ENCODE measurements at regions not wholly inside any gene's neighbourhood (a gene's known extent, or its start where the extent isn't known, plus 50 kb on each side); places are given as distances from the start of the nearest gene placed in this dataset.

- TF ChIP-seq, protein P1, sequence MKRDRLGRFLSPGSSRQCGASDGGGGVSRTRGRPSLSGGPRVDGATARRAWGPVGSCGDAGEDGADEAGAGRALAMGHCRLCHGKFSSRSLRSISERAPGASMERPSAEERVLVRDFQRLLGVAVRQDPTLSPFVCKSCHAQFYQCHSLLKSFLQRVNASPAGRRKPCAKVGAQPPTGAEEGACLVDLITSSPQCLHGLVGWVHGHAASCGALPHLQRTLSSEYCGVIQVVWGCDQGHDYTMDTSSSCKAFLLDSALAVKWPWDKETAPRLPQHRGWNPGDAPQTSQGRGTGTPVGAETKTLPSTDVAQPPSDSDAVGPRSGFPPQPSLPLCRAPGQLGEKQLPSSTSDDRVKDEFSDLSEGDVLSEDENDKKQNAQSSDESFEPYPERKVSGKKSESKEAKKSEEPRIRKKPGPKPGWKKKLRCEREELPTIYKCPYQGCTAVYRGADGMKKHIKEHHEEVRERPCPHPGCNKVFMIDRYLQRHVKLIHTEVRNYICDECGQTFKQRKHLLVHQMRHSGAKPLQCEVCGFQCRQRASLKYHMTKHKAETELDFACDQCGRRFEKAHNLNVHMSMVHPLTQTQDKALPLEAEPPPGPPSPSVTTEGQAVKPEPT (CRISPR knock-in tag; IDR thresholded peaks at IDR 0.05; ENCODE audit: low read depth) = no peak
- no peak for TF ChIP-seq SMAD9 (CRISPR knock-in tag; IDR thresholded peaks at IDR 0.05)
- TF ChIP-seq RFX1 (IDR thresholded peaks at IDR 0.05) = no peak
- TF ChIP-seq, protein P2, sequence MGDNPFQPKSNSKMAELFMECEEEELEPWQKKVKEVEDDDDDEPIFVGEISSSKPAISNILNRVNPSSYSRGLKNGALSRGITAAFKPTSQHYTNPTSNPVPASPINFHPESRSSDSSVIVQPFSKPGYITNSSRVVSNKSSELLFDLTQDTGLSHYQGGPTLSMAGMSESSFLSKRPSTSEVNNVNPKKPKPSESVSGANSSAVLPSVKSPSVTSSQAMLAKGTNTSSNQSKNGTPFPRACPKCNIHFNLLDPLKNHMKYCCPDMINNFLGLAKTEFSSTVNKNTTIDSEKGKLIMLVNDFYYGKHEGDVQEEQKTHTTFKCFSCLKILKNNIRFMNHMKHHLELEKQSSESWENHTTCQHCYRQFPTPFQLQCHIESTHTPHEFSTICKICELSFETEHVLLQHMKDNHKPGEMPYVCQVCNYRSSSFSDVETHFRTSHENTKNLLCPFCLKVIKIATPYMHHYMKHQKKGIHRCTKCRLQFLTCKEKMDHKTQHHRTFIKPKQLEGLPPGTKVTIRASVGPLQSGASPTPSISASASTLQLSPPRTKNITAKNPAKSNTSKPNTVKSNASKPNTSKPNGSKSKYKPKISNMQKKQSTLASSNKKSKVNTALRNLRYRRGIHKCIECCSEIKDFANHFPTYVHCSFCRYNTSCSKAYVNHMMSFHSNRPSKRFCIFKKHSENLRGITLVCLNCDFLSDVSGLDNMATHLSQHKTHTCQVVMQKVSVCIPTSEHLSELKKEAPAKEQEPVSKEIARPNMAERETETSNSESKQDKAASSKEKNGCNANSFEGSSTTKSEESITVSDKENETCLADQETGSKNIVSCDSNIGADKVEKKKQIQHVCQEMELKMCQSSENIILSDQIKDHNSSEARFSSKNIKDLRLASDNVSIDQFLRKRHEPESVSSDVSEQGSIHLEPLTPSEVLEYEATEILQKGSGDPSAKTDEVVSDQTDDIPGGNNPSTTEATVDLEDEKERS (CRISPR knock-in tag; IDR thresholded peaks at IDR 0.05) = 0 out of 2 replicates have a peak, but pooled peaks have one; percentile 43
- TF ChIP-seq CC2D1A (CRISPR knock-in tag; IDR thresholded peaks at IDR 0.05) = no peak
- no peak for TF ChIP-seq SRSF4 (IDR thresholded peaks at IDR 0.05; ENCODE audit: low read depth, low read length, poor library complexity, severe bottlenecking)
- TF ChIP-seq ATM (IDR thresholded peaks at IDR 0.05; ENCODE audit: borderline replicate concordance) = no peak
- no peak for TF ChIP-seq POLR2G (IDR thresholded peaks at IDR 0.05; ENCODE audit: low read depth, low read length)
- TF ChIP-seq, protein P3, sequence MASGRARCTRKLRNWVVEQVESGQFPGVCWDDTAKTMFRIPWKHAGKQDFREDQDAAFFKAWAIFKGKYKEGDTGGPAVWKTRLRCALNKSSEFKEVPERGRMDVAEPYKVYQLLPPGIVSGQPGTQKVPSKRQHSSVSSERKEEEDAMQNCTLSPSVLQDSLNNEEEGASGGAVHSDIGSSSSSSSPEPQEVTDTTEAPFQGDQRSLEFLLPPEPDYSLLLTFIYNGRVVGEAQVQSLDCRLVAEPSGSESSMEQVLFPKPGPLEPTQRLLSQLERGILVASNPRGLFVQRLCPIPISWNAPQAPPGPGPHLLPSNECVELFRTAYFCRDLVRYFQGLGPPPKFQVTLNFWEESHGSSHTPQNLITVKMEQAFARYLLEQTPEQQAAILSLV (CRISPR knock-in tag; IDR thresholded peaks at IDR 0.05; ENCODE audit: borderline replicate concordance) = no peak
- TF ChIP-seq NR2F6 (IDR thresholded peaks at IDR 0.05) = no peak
- no peak for TF ChIP-seq NR2F6 (CRISPR knock-in tag; IDR thresholded peaks at IDR 0.05)
- TF ChIP-seq, protein P4, sequence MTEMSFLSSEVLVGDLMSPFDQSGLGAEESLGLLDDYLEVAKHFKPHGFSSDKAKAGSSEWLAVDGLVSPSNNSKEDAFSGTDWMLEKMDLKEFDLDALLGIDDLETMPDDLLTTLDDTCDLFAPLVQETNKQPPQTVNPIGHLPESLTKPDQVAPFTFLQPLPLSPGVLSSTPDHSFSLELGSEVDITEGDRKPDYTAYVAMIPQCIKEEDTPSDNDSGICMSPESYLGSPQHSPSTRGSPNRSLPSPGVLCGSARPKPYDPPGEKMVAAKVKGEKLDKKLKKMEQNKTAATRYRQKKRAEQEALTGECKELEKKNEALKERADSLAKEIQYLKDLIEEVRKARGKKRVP (CRISPR knock-in tag; IDR thresholded peaks at IDR 0.05) = no peak
- TF ChIP-seq SOX5 (CRISPR knock-in tag; IDR thresholded peaks at IDR 0.05; ENCODE audit: borderline replicate concordance) = no peak
- no peak for TF ChIP-seq DNMT3B (CRISPR knock-in tag; conservative IDR thresholded peaks at IDR 0.05)
- no peak for TF ChIP-seq U2AF1 (optimal IDR thresholded peaks at IDR 0.05; ENCODE audit: low read depth, low read length)
Observed at GRCh38 chr19:32123355-32123940, 222.0 kb upstream of the ZNF507 start (continued).

Measured in HepG2 (cell line).